ENCODE measurements at regions not wholly inside any gene's neighbourhood (a gene's known extent, or its start where the extent isn't known, plus 50 kb on each side); places are given as distances from the start of the nearest gene placed in this dataset.

DNA sequence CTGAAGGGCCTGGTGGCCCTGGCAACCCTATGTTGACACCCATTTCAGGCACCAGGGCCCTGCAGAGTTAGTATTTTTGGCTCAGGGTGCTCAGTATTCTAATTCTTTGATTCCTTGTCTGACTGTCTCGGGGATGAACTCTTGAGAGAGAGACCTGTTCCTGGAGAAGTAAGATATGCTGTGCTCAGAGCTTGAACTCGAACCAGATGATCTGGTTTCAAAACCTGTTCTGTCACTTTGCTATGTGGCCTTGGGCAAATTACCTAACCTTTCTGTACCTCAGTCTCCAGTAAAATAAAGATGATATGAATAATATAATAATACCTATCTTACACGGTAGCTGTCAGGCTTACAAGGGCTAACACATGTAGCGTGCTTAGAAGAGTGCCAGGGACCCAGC is 294.2 kb downstream of the DYSF start:
- TF ChIP-seq GATA2 (IDR thresholded peaks at IDR 0.05; ENCODE audit: low read depth, low read length) = no peak
- TF ChIP-seq GATA3 (IDR thresholded peaks at IDR 0.05; ENCODE audit: low read depth, low read length) = no peak
